Right renal pelvis (tissue), 4 donors: ENCODE measurements at regions not wholly inside any gene's neighbourhood (a gene's known extent, or its start where the extent isn't known, plus 50 kb on each side); places are given as distances from the start of the nearest gene placed in this dataset.
"Not testable (repeated sequence)": the region's sequence is repeated elsewhere in the genome, so short reads cannot be mapped to it uniquely, and the experiment has no call there.

ENCODE experiments used
- DNase-seq, 4 donors: peaks; one replicate each; pipeline ENCODE4 v3.0.0-alpha.2; 2013; ENCODE audit warnings: low read depth in 4 of 4, low spot score in 3 of 4, missing footprints in 1 of 4

GRCh38 chr2:12014088-12014960 is 267.9 kb downstream of the LPIN1 start:
- no peak for DNase-seq

DNA sequence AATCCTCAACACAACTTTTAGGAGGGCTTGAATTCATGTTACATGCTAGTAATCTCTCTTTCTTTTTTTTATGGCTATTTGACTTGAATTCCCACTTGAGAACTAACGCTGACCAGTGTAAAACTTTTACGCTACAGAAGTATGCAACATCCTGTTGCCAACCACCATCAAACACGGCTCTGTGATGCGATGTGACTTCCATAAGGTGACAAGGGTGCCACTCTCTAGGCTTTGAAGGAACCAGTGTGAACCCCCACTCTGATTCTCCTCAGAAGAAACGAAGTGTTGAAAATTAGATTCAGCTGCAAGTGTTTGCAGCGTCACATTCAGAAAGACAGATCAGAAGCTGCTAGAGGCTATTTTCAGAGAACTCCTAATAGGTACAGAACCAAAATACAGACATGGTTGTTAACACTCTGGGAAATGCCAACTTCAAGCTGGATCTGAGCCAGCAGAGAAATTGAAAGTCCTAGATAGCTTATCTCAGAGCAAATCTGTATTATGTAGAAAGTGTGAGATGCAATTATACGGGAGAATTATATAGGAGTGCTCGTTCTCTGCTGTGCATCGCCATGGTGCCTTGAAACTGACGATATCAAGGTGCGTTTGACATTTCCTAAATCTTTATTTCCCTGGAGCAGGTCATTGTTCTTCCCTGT is 271.2 kb downstream of the LPIN1 start:
- no peak for DNase-seq

DNA sequence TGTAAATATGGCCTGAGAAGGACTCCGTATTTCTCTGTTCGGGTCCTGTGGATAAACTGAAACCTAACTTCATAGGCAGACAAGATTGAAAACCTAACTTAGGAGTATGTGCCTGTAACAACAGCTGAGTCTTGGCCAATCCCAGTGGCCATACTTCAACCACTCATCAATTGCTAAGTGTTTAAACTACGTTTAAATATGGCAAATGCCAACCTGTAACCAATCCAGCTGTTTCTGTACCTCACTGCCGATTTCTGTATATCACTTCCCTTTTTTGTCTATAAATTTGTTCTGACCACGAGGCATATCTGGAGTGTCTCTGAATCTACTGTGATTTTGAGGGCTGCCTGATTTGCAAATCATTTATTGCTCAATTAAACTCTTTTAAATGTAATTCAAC is 272.3 kb downstream of the LPIN1 start:
- DNase-seq = not testable (repeated sequence)

DNA sequence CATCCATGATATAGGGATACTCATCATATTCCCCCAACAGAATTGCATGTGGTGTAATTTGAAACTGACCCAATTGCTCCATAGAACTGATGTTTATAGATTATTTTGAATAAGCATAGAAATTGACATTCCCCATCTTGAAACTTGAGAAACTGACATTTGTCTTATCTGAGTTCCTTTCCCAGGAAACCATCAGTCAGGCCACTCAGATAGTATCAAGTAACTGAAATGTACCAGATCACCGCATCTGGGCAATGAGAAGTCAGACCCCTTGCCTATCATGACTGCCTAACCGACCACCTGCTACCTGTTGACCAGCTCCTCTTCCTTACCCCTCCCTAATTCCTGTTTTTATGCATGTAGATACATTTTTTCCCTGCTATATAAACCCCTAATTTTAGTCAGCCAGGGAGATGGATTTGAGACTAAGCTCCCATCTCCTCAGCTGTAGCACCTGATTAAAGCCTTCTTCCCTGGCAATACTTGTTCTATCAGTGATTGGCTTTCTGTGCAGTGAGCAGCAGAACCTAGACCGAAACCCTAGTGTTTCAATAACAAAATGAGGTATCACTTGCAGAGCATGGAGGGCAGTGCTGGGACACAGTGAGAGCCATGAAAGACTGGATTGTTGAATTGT is 274.5 kb downstream of the LPIN1 start:
- DNase-seq = no peak

DNA sequence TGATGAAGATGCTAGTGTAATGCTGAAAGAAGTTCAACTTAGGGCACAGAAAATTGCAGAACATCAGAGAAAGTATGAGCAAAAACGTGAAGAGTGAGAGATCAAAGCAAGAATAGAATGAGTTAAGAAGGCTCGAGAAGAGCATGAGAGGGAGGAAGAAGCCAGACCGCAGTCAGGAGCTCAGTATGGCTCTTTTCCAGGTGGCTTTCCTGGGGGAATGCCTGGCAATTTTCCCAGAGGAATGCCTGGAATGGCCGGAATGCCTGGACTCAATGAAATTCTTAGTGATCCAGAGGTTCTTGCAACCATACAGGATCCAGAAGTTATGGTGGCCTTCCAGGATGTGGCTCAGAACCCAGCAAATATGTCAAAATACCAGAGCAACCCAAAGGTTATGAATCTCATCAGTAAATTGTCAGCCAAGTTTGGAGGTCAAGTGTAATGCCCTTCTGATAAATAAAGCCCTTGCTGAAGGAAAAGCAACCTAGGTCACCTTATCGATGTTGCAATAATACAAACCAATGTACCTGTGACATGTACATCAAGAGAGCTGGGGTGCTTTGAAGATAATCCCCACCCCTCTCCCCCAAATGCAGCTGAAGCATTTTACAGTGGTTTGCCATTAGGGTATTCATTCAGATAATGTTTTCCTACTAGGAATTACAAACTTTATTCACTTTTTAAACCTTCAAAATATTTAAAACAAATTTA is 277.9 kb downstream of the LPIN1 start:
- DNase-seq = not testable (repeated sequence)

- no peak for DNase-seq
These were observed 280.7 kb downstream of the LPIN1 start for GRCh38 chr2:12027136-12027535.

- no peak for DNase-seq
These were observed 285.4 kb downstream of the LPIN1 start for GRCh38 chr2:12031866-12032265.

DNA sequence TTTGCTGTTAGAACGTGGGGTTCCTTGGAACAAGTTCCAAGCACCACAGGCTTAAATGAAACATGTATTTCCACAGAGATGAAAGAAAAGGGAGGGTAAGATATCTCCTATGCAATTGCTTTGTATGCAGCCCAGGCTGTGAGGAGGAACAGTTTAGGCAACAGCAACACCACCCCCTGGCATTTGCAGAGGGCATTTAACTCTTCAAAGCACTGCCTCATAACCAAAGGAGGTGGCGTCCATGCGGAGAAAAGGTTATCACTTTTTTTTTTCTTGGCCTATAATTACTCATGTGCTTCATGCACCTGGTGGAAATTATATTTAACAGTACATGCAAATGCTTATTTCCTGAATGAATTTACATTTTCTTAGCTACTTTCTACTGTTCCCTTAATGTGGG is 286.0 kb downstream of the LPIN1 start:
- no peak for DNase-seq

DNA sequence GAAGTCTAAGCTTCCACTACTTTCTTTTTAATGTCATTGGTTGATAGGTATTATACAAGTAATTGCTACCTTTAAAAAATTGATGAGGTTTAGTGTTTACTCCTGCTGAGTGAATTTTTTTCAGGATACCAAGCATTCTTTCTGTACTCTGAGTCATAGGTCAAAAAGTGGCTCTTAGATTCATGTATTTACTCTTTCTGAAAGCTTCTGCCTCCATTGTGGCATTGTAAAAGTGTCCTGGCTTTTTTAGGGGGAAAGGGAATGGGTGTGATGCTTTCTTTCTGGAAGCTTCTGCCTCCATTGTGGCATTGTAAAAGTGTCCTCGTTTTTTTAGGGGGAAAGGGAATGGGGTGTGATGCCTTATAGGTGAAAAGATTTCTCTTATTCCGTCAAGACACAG is 286.5 kb downstream of the LPIN1 start:
- no peak for DNase-seq

GRCh38 chr2:12033494-12033893 is 287.1 kb downstream of the LPIN1 start:
- no peak for DNase-seq

- no peak for DNase-seq
These were observed 287.9 kb downstream of the LPIN1 start for GRCh38 chr2:12034382-12034781.

- no peak for DNase-seq
These were observed 288.7 kb downstream of the LPIN1 start for GRCh38 chr2:12035029-12035720.

DNA sequence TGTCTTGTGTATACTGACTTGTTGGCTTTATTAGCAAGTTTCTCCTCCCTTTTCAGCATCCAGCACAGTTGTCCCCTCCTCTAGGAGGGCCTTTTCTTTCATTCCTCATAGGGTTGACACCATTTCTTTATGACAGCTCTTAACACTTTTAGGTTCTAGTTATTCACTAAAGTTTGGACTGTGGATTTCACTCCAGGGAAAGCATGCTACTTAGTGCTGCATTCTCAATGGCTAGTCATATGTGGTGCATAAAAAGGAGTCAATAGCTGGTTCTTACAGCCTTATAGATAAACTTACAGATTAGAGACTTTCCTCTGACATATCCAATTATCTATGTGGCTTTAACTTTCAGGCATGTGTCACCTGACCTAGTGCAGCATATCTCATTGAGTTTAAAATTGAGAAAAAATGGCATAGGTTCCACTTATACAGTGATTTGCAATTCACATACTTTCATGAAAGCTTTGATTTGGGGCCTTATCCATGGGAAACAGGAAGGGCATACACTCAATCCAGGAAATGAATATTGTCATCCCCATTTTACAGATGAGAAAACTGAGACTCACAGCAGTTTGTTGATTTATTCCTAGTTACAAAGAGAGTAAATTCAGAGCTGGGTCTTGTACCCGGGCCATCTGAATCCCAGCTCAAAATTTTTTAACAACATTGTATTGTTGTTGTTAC is 289.7 kb downstream of the LPIN1 start:
- DNase-seq = no peak

- no peak for DNase-seq
These were observed 290.2 kb downstream of the LPIN1 start for GRCh38 chr2:12036640-12036983.

GRCh38 chr2:12037301-12037700 is 290.9 kb downstream of the LPIN1 start:
- no peak for DNase-seq

DNA sequence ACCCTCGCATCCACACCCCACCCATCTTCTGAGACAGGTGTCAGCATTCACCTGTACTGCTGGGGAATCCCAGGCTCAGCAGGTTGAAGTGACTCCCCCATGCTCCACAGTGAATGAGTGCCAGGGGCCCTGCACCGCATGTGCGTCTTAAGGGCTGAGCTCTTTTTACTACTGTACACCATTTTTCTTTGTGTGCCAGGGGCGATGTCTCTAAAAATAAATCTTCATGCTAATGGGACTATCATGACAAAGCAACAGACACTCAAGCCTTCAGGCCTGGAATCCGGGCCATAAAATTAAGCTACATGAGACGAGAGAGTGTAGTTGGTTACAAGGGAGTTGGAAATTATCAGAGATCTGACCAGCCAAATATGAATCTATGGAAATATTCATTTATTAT is 294.8 kb downstream of the LPIN1 start:
- DNase-seq = no peak

DNA sequence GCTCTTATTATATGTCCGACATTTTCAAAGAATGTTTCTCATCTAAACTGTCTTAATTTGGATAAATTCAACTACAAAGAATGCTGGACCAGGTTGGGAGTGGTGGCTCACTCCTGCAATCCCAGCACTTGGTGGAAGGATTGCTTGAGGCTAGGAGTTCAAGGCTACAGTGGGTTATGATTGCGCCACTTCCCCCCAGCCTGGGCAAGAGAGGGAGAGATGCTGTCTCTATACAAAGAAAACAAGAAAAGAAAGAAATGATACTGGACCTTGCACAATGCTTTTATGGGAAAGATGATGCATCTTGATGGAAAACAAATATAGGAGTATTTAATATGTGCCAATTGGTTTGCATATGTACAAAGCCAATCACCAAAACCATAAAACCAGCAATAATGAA is 296.7 kb downstream of the LPIN1 start:
- DNase-seq = no peak

DNA sequence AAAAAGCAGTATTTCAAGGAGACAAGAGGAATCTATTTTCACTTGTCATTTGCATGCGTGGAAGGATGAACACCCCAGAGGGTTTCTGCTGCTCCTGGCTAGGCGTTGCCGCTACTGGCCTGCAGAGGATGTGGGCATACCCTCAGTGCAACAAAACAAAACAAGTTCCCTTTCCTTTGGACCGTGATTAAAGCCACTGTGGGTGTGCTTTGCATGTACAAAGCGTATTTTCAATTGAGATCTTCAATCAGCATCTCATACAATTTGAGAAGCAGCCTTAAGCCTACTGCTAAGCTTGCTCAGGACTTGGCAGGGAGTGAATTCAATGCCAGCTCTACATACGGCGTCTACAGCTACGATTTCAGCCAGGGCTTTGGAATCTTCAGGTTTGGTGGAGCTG is 298.4 kb downstream of the LPIN1 start:
- DNase-seq = no peak

GRCh38 chr2:12045864-12046291 is 299.4 kb downstream of the LPIN1 start:
- no peak for DNase-seq

GRCh38 chr2:12046641-12047040 is 300.2 kb downstream of the LPIN1 start:
- no peak for DNase-seq
